ENCODE measurements at regions not wholly inside any gene's neighbourhood (a gene's known extent, or its start where the extent isn't known, plus 50 kb on each side); places are given as distances from the start of the nearest gene placed in this dataset.

DNA sequence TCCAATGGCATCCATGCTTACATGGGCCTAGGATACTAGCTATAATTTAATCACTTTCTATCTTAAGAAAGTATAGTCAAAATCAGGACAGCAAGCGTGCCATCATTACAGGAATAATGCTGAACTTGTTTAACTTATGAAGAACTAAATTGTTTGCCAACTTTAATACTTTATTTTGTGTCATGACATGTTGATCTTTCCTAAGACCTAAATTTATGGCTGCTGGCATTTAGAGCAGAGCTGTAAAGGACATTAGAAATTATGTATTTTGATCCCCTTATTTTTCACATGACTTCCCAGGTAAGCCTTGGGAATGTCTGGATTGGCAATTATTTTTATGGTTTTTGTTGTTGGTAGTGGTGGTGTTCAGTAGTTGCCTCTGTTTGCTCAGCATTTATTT is 920.3 kb upstream of the GOT2 start:
- H3K36me3 ChIP-seq (ENCODE audit: control insufficient read depth in 2 of 3, insufficient read depth in 3 of 3, low read length in 3 of 3): no peaks in the 10 kb centered on the region
- no peaks in the 10 kb centered on the region for H3K9me3 ChIP-seq (ENCODE audit: control insufficient read depth in 2 of 3, insufficient read depth in 1 of 3, low read length in 3 of 3)
- DNase-seq (no peak), FAIRE-seq (no peak)
- H3K9ac ChIP-seq (ENCODE audit: low read length in 3 of 3): no peak overlapping the region
- TF ChIP-seq, protein P1, sequence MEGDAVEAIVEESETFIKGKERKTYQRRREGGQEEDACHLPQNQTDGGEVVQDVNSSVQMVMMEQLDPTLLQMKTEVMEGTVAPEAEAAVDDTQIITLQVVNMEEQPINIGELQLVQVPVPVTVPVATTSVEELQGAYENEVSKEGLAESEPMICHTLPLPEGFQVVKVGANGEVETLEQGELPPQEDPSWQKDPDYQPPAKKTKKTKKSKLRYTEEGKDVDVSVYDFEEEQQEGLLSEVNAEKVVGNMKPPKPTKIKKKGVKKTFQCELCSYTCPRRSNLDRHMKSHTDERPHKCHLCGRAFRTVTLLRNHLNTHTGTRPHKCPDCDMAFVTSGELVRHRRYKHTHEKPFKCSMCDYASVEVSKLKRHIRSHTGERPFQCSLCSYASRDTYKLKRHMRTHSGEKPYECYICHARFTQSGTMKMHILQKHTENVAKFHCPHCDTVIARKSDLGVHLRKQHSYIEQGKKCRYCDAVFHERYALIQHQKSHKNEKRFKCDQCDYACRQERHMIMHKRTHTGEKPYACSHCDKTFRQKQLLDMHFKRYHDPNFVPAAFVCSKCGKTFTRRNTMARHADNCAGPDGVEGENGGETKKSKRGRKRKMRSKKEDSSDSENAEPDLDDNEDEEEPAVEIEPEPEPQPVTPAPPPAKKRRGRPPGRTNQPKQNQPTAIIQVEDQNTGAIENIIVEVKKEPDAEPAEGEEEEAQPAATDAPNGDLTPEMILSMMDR (IDR thresholded peaks at IDR 0.05; ENCODE audit: borderline replicate concordance, extremely low read depth, insufficient read depth): no peak
- no peaks in the 10 kb centered on the region for H3K4me1 ChIP-seq (ENCODE audit: control insufficient read depth in 2 of 3, insufficient read depth in 2 of 3, low read depth in 1 of 3, low read length in 3 of 3)
- H3K27me3 ChIP-seq (ENCODE audit: control insufficient read depth, insufficient read depth, low read length): no peaks in the 10 kb centered on the region
- no peak overlapping the region for H3K4me3 ChIP-seq (ENCODE audit: low read length in 3 of 3)
- intact Hi-C loops (cut with DNase I): no loop called here
- H3K27ac ChIP-seq (ENCODE audit: low read depth in 2 of 2, low read length in 2 of 2): no peak overlapping the region

DNA sequence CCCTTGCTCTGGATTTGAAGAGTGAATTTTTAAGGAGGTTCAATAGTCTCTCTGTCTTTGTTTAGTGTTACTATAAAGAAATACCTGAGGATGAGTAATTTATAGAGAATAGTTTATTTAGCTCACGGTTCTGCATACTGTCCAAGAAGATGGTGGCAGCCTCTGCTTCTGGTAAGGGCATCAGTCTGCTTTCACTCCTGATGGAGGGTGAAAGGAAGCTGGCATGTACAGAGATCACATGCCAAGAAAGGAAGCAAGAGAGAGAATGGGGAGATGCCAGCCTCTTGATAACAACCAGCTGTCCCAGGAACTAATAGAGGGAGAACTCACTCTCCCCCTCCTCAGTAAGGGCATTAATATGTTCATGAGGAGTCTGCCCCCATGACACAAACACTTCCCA is 917.5 kb upstream of the GOT2 start:
- Histone ChIP-seq H3K4me1 (ENCODE audit: control insufficient read depth in 2 of 3, insufficient read depth in 2 of 3, low read depth in 1 of 3, low read length in 3 of 3) (no peaks in the 10 kb centered on the region), H3K27me3 (ENCODE audit: control insufficient read depth, insufficient read depth, low read length) (no peaks in the 10 kb centered on the region), H3K36me3 (ENCODE audit: control insufficient read depth in 2 of 3, insufficient read depth in 3 of 3, low read length in 3 of 3) (no peaks in the 10 kb centered on the region), H3K9ac (ENCODE audit: low read length in 3 of 3) (no peak overlapping the region), H3K4me3 (ENCODE audit: low read length in 3 of 3) (no peak overlapping the region), H3K27ac (ENCODE audit: low read depth in 2 of 2, low read length in 2 of 2) (no peak overlapping the region), H3K9me3 (ENCODE audit: control insufficient read depth in 2 of 3, insufficient read depth in 1 of 3, low read length in 3 of 3) (peaks cover 0 to 4% (median 0%) of the 10 kb centered on the region in 3 donors)
- TF ChIP-seq, protein P1 (IDR thresholded peaks at IDR 0.05; ENCODE audit: borderline replicate concordance, extremely low read depth, insufficient read depth): no peak
- FAIRE-seq (no peak), DNase-seq (no peak)
- intact Hi-C loops (cut with DNase I): no loop called here

DNA sequence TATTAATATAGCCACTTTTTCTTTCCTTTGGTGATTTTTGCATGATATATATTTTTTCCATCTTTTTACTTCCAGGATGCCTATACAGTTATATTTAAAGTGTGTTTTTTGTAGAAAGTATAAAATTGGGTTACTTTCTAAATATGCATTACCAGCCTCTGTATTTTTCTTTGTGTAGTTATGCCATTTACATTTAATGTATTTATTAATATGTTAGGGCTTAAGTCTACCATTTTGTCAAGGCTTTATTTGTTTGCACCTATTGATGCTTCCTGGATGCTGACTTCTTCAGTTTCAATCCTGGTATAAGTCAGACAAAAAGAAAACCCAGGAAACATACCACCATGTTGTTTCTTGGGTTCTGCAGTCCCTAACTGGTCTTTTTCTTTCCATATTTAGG is 911.1 kb upstream of the GOT2 start:
- TF ChIP-seq, protein P1 (IDR thresholded peaks at IDR 0.05; ENCODE audit: borderline replicate concordance, extremely low read depth, insufficient read depth): no peak
- H3K27ac ChIP-seq (ENCODE audit: low read depth in 2 of 2, low read length in 2 of 2): no peak overlapping the region
- H3K4me1 ChIP-seq (ENCODE audit: control insufficient read depth in 2 of 3, insufficient read depth in 2 of 3, low read depth in 1 of 3, low read length in 3 of 3): no peaks in the 10 kb centered on the region
- FAIRE-seq (no peak), DNase-seq (no peak)
- H3K36me3 ChIP-seq (ENCODE audit: control insufficient read depth in 2 of 3, insufficient read depth in 3 of 3, low read length in 3 of 3): no peaks in the 10 kb centered on the region
- no peaks in the 10 kb centered on the region for H3K27me3 ChIP-seq (ENCODE audit: control insufficient read depth, insufficient read depth, low read length)
- peaks cover 0 to 9% (median 2%) of the 10 kb centered on the region in 3 donors for H3K9me3 ChIP-seq (ENCODE audit: control insufficient read depth in 2 of 3, insufficient read depth in 1 of 3, low read length in 3 of 3)
- H3K4me3 ChIP-seq (ENCODE audit: low read length in 3 of 3): no peak overlapping the region
- intact Hi-C loops (cut with DNase I): no loop called here
- no peak overlapping the region for H3K9ac ChIP-seq (ENCODE audit: low read length in 3 of 3)

DNA sequence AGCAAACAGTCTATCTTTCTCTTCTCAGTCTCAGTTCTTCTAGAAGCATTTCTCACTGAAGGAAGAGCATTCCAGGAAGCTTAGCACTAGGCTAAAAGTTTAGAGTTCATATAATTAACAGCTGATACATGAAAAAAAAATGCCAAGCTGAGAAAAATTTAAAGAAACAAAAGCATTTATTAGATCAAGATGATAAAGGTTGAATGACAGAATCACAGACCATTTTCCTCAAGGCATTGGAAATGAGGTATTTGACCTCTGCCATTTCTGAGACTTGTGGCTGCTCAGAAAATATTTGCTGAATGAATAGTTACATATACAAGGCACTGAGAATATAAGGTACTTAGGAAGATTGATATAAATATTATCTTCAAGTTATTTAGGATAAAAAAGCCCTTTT is 901.6 kb upstream of the GOT2 start:
- FAIRE-seq: no peak
- no peaks in the 10 kb centered on the region for H3K9me3 ChIP-seq (ENCODE audit: control insufficient read depth in 2 of 3, insufficient read depth in 1 of 3, low read length in 3 of 3)

More for the DNA sequence above, 901.6 kb upstream of the GOT2 start:
- DNase-seq: no peak
- Histone ChIP-seq H3K36me3 (ENCODE audit: control insufficient read depth in 2 of 3, insufficient read depth in 3 of 3, low read length in 3 of 3) (no peaks in the 10 kb centered on the region), H3K4me3 (ENCODE audit: low read length in 3 of 3) (no peak overlapping the region), H3K4me1 (ENCODE audit: control insufficient read depth in 2 of 3, insufficient read depth in 2 of 3, low read depth in 1 of 3, low read length in 3 of 3) (no peaks in the 10 kb centered on the region), H3K9ac (ENCODE audit: low read length in 3 of 3) (no peak overlapping the region), H3K27me3 (ENCODE audit: control insufficient read depth, insufficient read depth, low read length) (no peaks in the 10 kb centered on the region), H3K27ac (ENCODE audit: low read depth in 2 of 2, low read length in 2 of 2) (no peak overlapping the region)
- intact Hi-C loops (cut with DNase I): no loop called here
- TF ChIP-seq, protein P1 (IDR thresholded peaks at IDR 0.05; ENCODE audit: borderline replicate concordance, extremely low read depth, insufficient read depth): no peak

Data from kidney (tissue), 13 donors.